NCI-H1694 treated with DMSO at 0.1 percent for 48 hours (cell line): ENCODE measurements at regions not wholly inside any gene's neighbourhood (a gene's known extent, or its start where the extent isn't known, plus 50 kb on each side); places are given as distances from the start of the nearest gene placed in this dataset.
"Not testable (repeated sequence)": the region's sequence is repeated elsewhere in the genome, so short reads cannot be mapped to it uniquely, and the experiment has no call there.

Experiments
- DNase-seq: peaks from one replicate; lab custom pipeline; 2025; lab: John Stamatoyannopoulos, UW

GRCh38 chr2:122011493-122012270 lies 256.2 kb downstream of the TSN start:
- DNase-seq: no peak

- DNase-seq: no peak
Observed at GRCh38 chr2:122018736-122019135, 263.3 kb downstream of the TSN start.

- DNase-seq: peak; percentile 18
Observed at GRCh38 chr2:122019724-122020123, 264.3 kb downstream of the TSN start.

GRCh38 chr2:122020377-122020776 lies 264.9 kb downstream of the TSN start:
- no peak for DNase-seq

GRCh38 chr2:122021941-122022340 lies 266.5 kb downstream of the TSN start:
- DNase-seq: no peak

GRCh38 chr2:122022531-122022930 lies 267.1 kb downstream of the TSN start:
- no peak for DNase-seq

GRCh38 chr2:122023059-122023864 lies 267.8 kb downstream of the TSN start:
- DNase-seq: peak; percentile 86

GRCh38 chr2:122027510-122028217 lies 272.2 kb downstream of the TSN start:
- no peak for DNase-seq

- peak; percentile 95 for DNase-seq
Observed at GRCh38 chr2:122028371-122029100, 273.1 kb downstream of the TSN start.

- peak; percentile 47 for DNase-seq
Observed at GRCh38 chr2:122029456-122029855, 274.0 kb downstream of the TSN start.

GRCh38 chr2:122029945-122030344 lies 274.5 kb downstream of the TSN start:
- no peak for DNase-seq

- no peak for DNase-seq
Observed at GRCh38 chr2:122031544-122032263, 276.3 kb downstream of the TSN start.

GRCh38 chr2:122032264-122032645 lies 276.8 kb downstream of the TSN start:
- DNase-seq: no peak

GRCh38 chr2:122033778-122034177 lies 278.3 kb downstream of the TSN start:
- no peak for DNase-seq

GRCh38 chr2:122034344-122034743 lies 278.9 kb downstream of the TSN start:
- DNase-seq: no peak

GRCh38 chr2:122034777-122035176 lies 279.3 kb downstream of the TSN start:
- DNase-seq: no peak

- DNase-seq: not testable (repeated sequence)
Observed at GRCh38 chr2:122038816-122039215, 283.4 kb downstream of the TSN start.

- DNase-seq: no peak
Observed at GRCh38 chr2:122041455-122041854, 286.0 kb downstream of the TSN start.

GRCh38 chr2:122051659-122052058 lies 296.2 kb downstream of the TSN start:
- DNase-seq: not testable (repeated sequence)

GRCh38 chr2:122055521-122055931 lies 300.1 kb downstream of the TSN start:
- DNase-seq: no peak

GRCh38 chr2:122056853-122057252 lies 301.4 kb downstream of the TSN start:
- no peak for DNase-seq
